CD14-positive monocyte (primary cell): ENCODE measurements at regions not wholly inside any gene's neighbourhood (a gene's known extent, or its start where the extent isn't known, plus 50 kb on each side); places are given as distances from the start of the nearest gene placed in this dataset.

Experiments used
- DNase-seq, 3 donors: peaks; one replicate each; pipeline ENCODE4 v3.0.0-alpha.2; 2011 to 2022
- H2AFZ ChIP-seq: 2 replicates; pipeline ENCODE4 v1.6.0; 2012; ENCODE audit warnings: mild to moderate bottlenecking, low read depth, low read length, inconsistent platforms; ENCODE audit not compliant: insufficient read depth, poor library complexity, severe bottlenecking
- H3K27ac ChIP-seq, 2 donors: 1 replicate in 1 of 2; 2 replicates in 1 of 2; pipeline ENCODE4 v1.5.1; 2012 to 2013; ENCODE audit warnings: low read length in 2 of 2, control low read depth in 1 of 2, inconsistent platforms in 1 of 2, low read depth in 1 of 2, mild to moderate bottlenecking in 1 of 2
- H3K27me3 ChIP-seq, 2 donors: one replicate each; pipeline versions ENCODE4 v1.6.0 to v1.6.1; 2011 to 2013; ENCODE audit warnings: low read length in 2 of 2; ENCODE audit not compliant: control insufficient read depth in 2 of 2, insufficient read depth in 2 of 2
- H3K36me3 ChIP-seq, 2 donors: replicated peaks in 1 of 2; 1 replicate in 1 of 2; 2 replicates in 1 of 2; pipeline versions ENCODE4 v1.5.1 to v1.6.1; 2012 to 2013; ENCODE audit warnings: low read length in 2 of 2, control low read depth in 1 of 2, inconsistent platforms in 1 of 2, mild to moderate bottlenecking in 1 of 2; ENCODE audit not compliant: insufficient read depth in 2 of 2, control insufficient read depth in 1 of 2
- H3K4me1 ChIP-seq, 2 donors: 1 replicate in 1 of 2; 2 replicates in 1 of 2; pipeline versions ENCODE4 v1.5.1 to v1.6.1; 2012 to 2013; ENCODE audit warnings: low read length in 2 of 2, control low read depth in 1 of 2, inconsistent platforms in 1 of 2, mild to moderate bottlenecking in 1 of 2, moderate library complexity in 1 of 2; ENCODE audit not compliant: insufficient read depth in 2 of 2, control insufficient read depth in 1 of 2
- H3K4me2 ChIP-seq: replicated peaks from 2 replicates; pipeline ENCODE3; 2012; ENCODE audit warnings: low read length, moderate library complexity, mild to moderate bottlenecking; ENCODE audit not compliant: poor library complexity, severe bottlenecking; ENCODE audit errors: extremely low read depth
- H3K4me3 ChIP-seq, 3 experiments: fragments of 200-600 bp in 1 of 3; sonication (generic) in 1 of 3; replicated peaks in 1 of 3; 1 replicate in 2 of 3; 2 replicates in 1 of 3; pipeline ENCODE4 v1.5.1; 2011 to 2013; ENCODE audit warnings: low read length in 3 of 3, mild to moderate bottlenecking in 3 of 3, control low read depth in 2 of 3, low read depth in 2 of 3, inconsistent platforms in 1 of 3, moderate library complexity in 1 of 3
- H3K79me2 ChIP-seq: 2 replicates; pipeline ENCODE4 v1.6.0; 2012; ENCODE audit warnings: mild to moderate bottlenecking, control low read depth, inconsistent platforms, low read length, moderate library complexity; ENCODE audit not compliant: insufficient read depth
- H3K9ac ChIP-seq: 2 replicates; pipeline ENCODE4 v1.6.0; 2017; ENCODE audit warnings: low read length, mild to moderate bottlenecking; ENCODE audit not compliant: insufficient read depth, poor library complexity, severe bottlenecking
- H3K9me3 ChIP-seq, 2 donors: replicated peaks in 1 of 2; 1 replicate in 1 of 2; 2 replicates in 1 of 2; pipeline versions ENCODE4 v1.5.1 to v1.6.1; 2012 to 2013; ENCODE audit warnings: low read length in 2 of 2, control low read depth in 1 of 2; ENCODE audit not compliant: control insufficient read depth in 1 of 2, insufficient read depth in 1 of 2
- H4K20me1 ChIP-seq: 2 replicates; pipeline ENCODE4 v1.6.0; 2012; ENCODE audit warnings: mild to moderate bottlenecking, low read length, control low read depth, moderate library complexity; ENCODE audit not compliant: insufficient read depth
- H3K27ac Mint-ChIP-seq, 7 donors: one replicate each; pipeline ENCODE4 v1.8.0; 2020; ENCODE audit warnings: mild to moderate bottlenecking in 7 of 7, mixed read lengths in 7 of 7, moderate library complexity in 6 of 7, inconsistent platforms in 2 of 7
- H3K27me3 Mint-ChIP-seq, 3 donors: one replicate each; pipeline ENCODE4 v1.8.0; 2021 to 2022; ENCODE audit warnings: low read depth in 3 of 3, mild to moderate bottlenecking in 3 of 3, mixed read lengths in 3 of 3, moderate library complexity in 3 of 3, inconsistent platforms in 1 of 3
- H3K36me3 Mint-ChIP-seq, 2 donors: one replicate each; pipeline ENCODE4 v1.8.0; 2020; ENCODE audit warnings: mixed read lengths in 2 of 2, inconsistent platforms in 1 of 2, mild to moderate bottlenecking in 1 of 2
- H3K4me1 Mint-ChIP-seq: one replicate; pipeline ENCODE4 v1.8.0; 2020; ENCODE audit warnings: mild to moderate bottlenecking, mixed read lengths
- H3K4me3 Mint-ChIP-seq, 2 donors: one replicate each; pipeline ENCODE4 v1.8.0; 2020; ENCODE audit warnings: mild to moderate bottlenecking in 2 of 2, mixed read lengths in 2 of 2, moderate library complexity in 1 of 2
- H3K9me3 Mint-ChIP-seq, 7 donors: one replicate each; pipeline ENCODE4 v1.8.0; 2020 to 2022; ENCODE audit warnings: mixed read lengths in 7 of 7, mild to moderate bottlenecking in 6 of 7, moderate library complexity in 6 of 7, inconsistent platforms in 2 of 7
- WGBS: methylation state at CpG from one replicate; pipeline ENCODE4 v1.1.5; 2013; ENCODE audit warnings: missing lambda C conversion rate; ENCODE audit not compliant: insufficient coverage; 5-methylcytosine and 5-hydroxymethylcytosine counted together
- intact Hi-C, 2 donors: fragments of 100-400 bp; cut with micrococcal nuclease; formaldehyde crosslinking; loops; one replicate each; pipeline versions ENCODE4 v1.15.0 to v1.15.1; 2023
- TF ChIP-seq, protein P1 (sequence below): fragments of 200-600 bp; IDR thresholded peaks from one replicate; pipeline ENCODE4 v1.8.0; 2022; ENCODE audit warnings: antibody characterized with exemption, mild to moderate bottlenecking

DNA sequence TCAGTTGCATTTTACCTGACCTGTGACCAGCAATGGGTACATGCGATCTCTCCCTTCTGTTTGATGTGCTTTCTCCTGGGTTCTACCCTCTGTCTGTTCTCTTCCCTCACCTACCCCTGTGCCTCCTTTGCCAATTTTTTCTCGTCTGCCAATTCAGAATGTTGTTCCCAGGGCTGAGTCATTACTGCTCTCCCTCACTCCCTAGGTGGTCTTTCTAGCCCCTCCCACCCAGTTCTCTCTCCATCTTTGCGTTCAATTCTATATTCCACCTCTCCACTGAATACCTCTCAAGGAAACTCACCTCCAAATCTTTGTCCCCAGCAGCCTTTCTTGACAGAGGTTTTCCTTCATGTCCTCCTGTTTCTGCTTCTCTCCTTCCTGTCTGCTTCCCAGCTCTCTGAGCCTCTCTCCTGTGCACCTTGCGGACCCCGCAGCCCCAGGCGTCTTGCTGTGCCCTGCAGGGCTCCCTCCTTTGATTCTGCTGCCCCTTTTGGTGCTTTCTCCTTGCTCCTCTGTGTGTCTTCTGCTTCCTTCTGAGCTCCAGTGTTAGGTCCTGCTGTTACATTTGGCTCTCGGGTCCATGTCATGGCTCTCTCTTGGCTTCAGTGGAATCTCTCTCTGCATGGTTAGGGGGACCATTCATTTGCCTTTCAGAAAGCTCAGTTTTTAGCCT, 398.2 kb upstream of the TPM1 start:
- Histone ChIP-seq H3K4me3 (no peak overlapping the region), H3K27ac (no peak overlapping the region), H3K9ac (no peak overlapping the region), H4K20me1 (no peaks in the 10 kb centered on the region), H3K9me3 (no peaks in the 10 kb centered on the region), H3K27me3 (no peaks in the 10 kb centered on the region), H3K36me3 (no peaks in the 10 kb centered on the region), H3K4me2 (no peak overlapping the region), H3K79me2 (no peaks in the 10 kb centered on the region), H2AFZ (no peak overlapping the region), H3K4me1 (peaks cover 26 to 28% of the 10 kb centered on the region in 2 donors)
- H3K4me1 Mint-ChIP-seq: peaks cover 29% of the 10 kb centered on the region
- H3K27me3 Mint-ChIP-seq: peaks cover 0 to 8% (median 1%) of the 10 kb centered on the region in 3 donors
- TF ChIP-seq, protein P1, sequence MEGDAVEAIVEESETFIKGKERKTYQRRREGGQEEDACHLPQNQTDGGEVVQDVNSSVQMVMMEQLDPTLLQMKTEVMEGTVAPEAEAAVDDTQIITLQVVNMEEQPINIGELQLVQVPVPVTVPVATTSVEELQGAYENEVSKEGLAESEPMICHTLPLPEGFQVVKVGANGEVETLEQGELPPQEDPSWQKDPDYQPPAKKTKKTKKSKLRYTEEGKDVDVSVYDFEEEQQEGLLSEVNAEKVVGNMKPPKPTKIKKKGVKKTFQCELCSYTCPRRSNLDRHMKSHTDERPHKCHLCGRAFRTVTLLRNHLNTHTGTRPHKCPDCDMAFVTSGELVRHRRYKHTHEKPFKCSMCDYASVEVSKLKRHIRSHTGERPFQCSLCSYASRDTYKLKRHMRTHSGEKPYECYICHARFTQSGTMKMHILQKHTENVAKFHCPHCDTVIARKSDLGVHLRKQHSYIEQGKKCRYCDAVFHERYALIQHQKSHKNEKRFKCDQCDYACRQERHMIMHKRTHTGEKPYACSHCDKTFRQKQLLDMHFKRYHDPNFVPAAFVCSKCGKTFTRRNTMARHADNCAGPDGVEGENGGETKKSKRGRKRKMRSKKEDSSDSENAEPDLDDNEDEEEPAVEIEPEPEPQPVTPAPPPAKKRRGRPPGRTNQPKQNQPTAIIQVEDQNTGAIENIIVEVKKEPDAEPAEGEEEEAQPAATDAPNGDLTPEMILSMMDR: no peak
- H3K36me3 Mint-ChIP-seq: no peaks in the 10 kb centered on the region
- 96% methylated on average over 7 of the region's 7 CpGs for WGBS
- intact Hi-C loops: no loop called here
- no peak overlapping the region for H3K4me3 Mint-ChIP-seq
- H3K9me3 Mint-ChIP-seq: peaks cover 0 to 1% (median 0%) of the 10 kb centered on the region in 7 donors
- no peak overlapping the region for H3K27ac Mint-ChIP-seq
- DNase-seq: no peak

DNA sequence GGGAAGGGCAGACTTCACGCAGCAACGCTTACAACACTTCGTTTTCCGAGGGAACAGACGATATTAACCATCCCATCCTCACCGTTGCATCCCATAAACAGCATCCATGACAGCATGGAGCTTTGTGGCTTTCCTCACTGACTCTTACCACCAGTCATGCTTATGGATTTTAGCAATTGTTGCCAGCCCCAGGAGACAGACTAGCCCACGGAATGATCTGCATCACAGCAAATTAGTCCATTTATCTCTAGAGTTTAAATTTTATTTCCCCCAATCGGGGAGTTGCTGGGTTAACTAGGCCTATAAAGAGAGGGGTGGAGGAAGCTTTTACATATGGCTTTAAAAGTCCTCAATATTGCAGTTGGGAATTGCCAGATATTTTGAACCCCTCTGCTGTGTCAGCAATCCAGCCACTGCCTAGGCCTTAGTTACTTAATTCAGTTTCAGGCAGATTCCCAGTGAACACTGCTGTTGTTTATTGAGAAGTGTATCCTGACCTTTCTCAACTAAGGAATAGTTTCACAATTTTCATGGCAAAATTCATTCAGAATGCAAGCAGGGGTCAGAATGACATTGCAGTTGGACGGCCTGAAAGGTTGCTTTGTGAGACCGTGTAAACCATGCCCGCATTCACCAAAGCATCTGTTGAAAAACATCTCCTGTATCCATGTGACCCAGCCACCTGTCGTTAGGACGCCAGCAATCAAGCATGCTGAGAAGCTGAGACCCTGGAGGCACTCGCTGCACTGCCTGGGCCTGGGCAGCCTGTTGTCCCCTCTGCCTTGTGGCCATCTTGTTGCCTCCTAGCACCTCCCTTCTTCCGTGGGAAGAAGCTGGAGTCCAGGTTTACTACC, 397.4 kb upstream of the TPM1 start:
- Histone ChIP-seq H2AFZ (no peak overlapping the region), H3K4me2 (no peak overlapping the region), H3K9ac (no peak overlapping the region), H3K4me3 (no peak overlapping the region), H3K27ac (no peak overlapping the region), H3K27me3 (no peaks in the 10 kb centered on the region), H4K20me1 (no peaks in the 10 kb centered on the region), H3K9me3 (no peaks in the 10 kb centered on the region), H3K4me1 (peaks cover 34 to 36% of the 10 kb centered on the region in 2 donors), H3K36me3 (no peaks in the 10 kb centered on the region), H3K79me2 (no peaks in the 10 kb centered on the region)
- H3K9me3 Mint-ChIP-seq: peaks cover 0 to 1% (median 0%) of the 10 kb centered on the region in 7 donors
- H3K36me3 Mint-ChIP-seq: no peaks in the 10 kb centered on the region
- intact Hi-C loops: no loop called here
- peaks cover 0 to 6% (median 1%) of the 10 kb centered on the region in 3 donors for H3K27me3 Mint-ChIP-seq
- TF ChIP-seq, protein P1: no peak
- peaks cover 37% of the 10 kb centered on the region for H3K4me1 Mint-ChIP-seq
- H3K27ac Mint-ChIP-seq: no peak overlapping the region
- DNase-seq: no peak
- WGBS: 94% methylated on average over 12 of the region's 15 CpGs
- H3K4me3 Mint-ChIP-seq: no peak overlapping the region
